Immature natural killer cell (primary cell): ENCODE measurements at regions not wholly inside any gene's neighbourhood (a gene's known extent, or its start where the extent isn't known, plus 50 kb on each side); places are given as distances from the start of the nearest gene placed in this dataset.
"Not testable (repeated sequence)": the region's sequence is repeated elsewhere in the genome, so short reads cannot be mapped to it uniquely, and the experiment has no call there.

Experiments used
- DNase-seq, 3 donors: peaks; one replicate each; pipeline ENCODE4 v3.0.0; 2022; ENCODE audit warnings: mixed read lengths in 1 of 3
- H3K27ac Mint-ChIP-seq, 6 donors: one replicate each; pipeline ENCODE4 v1.8.0; 2020; ENCODE audit warnings: mixed read lengths in 6 of 6, mild to moderate bottlenecking in 5 of 6, inconsistent platforms in 4 of 6, moderate library complexity in 3 of 6
- H3K27me3 Mint-ChIP-seq, 3 donors: one replicate each; pipeline ENCODE4 v1.8.0; 2020 to 2021; ENCODE audit warnings: low read depth in 3 of 3, mild to moderate bottlenecking in 3 of 3, mixed read lengths in 3 of 3, moderate library complexity in 3 of 3, inconsistent platforms in 1 of 3
- H3K36me3 Mint-ChIP-seq, 3 donors: one replicate each; pipeline ENCODE4 v1.8.0; 2020; ENCODE audit warnings: mixed read lengths in 3 of 3, inconsistent platforms in 2 of 3, mild to moderate bottlenecking in 2 of 3
- H3K4me1 Mint-ChIP-seq, 2 donors: one replicate each; pipeline ENCODE4 v1.8.0; 2020; ENCODE audit warnings: inconsistent platforms in 2 of 2, mild to moderate bottlenecking in 2 of 2, mixed read lengths in 2 of 2, moderate library complexity in 1 of 2
- H3K4me3 Mint-ChIP-seq, 5 donors: one replicate each; pipeline ENCODE4 v1.8.0; 2020; ENCODE audit warnings: mild to moderate bottlenecking in 5 of 5, mixed read lengths in 5 of 5, inconsistent platforms in 3 of 5, moderate library complexity in 3 of 5
- H3K9me3 Mint-ChIP-seq, 6 donors: one replicate each; pipeline ENCODE4 v1.8.0; 2020; ENCODE audit warnings: mild to moderate bottlenecking in 6 of 6, mixed read lengths in 6 of 6, inconsistent platforms in 4 of 6, moderate library complexity in 3 of 6

DNA sequence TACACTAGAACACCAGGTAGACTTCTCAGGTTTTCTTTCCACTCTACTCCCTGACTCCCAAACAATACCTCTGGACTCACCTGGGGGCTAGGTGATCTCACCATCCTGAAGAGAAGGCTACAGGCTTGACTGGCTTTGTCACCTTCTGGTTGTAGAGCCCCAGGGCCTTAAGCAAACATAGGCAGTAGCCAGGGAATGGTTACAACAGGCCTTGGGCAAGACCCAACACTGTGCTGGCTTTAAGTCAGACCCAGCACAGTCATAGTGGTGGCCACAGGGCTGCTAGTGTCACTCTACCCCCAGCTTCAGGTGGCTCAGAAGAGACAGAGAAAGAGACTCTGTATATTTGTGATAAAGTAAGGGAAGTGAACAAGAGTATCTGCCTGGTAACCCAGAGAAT, 118.1 kb upstream of the EMCN start:
- Mint-ChIP-seq H3K9me3 (peaks cover 0 to 7% (median 1%) of the 10 kb centered on the region in 6 donors), H3K4me3 (no peak overlapping the region), H3K27ac (no peak overlapping the region), H3K27me3 (peaks cover 2 to 7% (median 3%) of the 10 kb centered on the region in 3 donors), H3K36me3 (no peaks in the 10 kb centered on the region), H3K4me1 (no peaks in the 10 kb centered on the region)
- DNase-seq = no peak

- Mint-ChIP-seq H3K4me3 (no peak overlapping the region), H3K27me3 (peaks cover 0 to 2% (median 1%) of the 10 kb centered on the region in 3 donors), H3K9me3 (peaks cover 0 to 7% (median 1%) of the 10 kb centered on the region in 6 donors), H3K27ac (no peak overlapping the region), H3K36me3 (no peaks in the 10 kb centered on the region), H3K4me1 (no peaks in the 10 kb centered on the region)
- DNase-seq = no peak
These were observed 115.4 kb upstream of the EMCN start for GRCh38 chr4:100633269-100633668.

DNA sequence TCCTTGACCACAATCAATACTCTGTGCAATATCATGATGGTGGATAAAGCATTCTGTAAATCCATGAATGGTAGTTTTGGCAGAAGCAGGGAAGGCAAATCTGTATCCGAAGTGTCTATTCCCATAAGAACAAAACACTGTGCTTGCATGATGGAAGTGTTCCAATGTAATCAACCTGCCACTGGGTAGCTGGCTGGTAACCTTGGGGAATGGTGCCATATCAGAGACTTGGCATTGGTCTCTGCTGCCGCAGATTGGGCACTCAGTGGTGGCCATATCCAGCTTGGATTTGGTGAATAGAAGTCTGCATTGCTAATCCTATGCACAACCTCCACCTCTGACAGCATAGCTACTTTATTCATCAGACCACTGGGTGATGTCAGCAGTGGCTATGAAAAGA, 114.3 kb upstream of the EMCN start:
- Mint-ChIP-seq H3K27ac (no peak overlapping the region), H3K9me3 (peaks cover 0 to 2% (median 0%) of the 10 kb centered on the region in 6 donors), H3K4me1 (no peaks in the 10 kb centered on the region), H3K36me3 (no peaks in the 10 kb centered on the region), H3K4me3 (no peak overlapping the region), H3K27me3 (peaks cover 0 to 1% (median 0%) of the 10 kb centered on the region in 3 donors)
- DNase-seq = no peak

GRCh38 chr4:100631281-100631968, 113.6 kb upstream of the EMCN start:
- Mint-ChIP-seq H3K27ac (no peak overlapping the region), H3K36me3 (no peaks in the 10 kb centered on the region), H3K4me3 (no peak overlapping the region), H3K4me1 (no peaks in the 10 kb centered on the region), H3K27me3 (peaks cover 0 to 1% (median 0%) of the 10 kb centered on the region in 3 donors), H3K9me3 (peaks cover 0 to 2% (median 0%) of the 10 kb centered on the region in 6 donors)
- no peak for DNase-seq

DNA sequence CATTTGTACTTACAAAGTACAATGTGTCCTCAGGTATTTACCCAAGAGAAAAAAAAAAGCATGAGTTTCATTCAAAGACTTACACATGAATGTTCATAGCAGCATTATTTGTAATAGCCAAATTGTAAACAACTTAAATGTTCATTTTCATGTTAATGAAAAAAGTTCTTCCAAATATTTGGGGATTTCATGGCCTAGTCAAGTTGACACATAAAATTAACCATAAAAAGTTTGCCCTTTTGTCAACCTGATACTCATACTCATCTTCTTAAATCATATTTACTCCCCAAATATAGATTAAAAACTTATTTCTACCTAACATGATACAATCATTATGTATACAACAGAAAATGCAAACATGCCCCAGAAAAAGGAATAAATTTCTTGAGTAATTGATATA, 112.5 kb upstream of the EMCN start:
- H3K9me3 Mint-ChIP-seq = peaks cover 0 to 5% (median 2%) of the 10 kb centered on the region in 6 donors
- H3K27me3 Mint-ChIP-seq = peaks cover 0 to 4% (median 0%) of the 10 kb centered on the region in 3 donors
- H3K36me3 Mint-ChIP-seq = peaks cover 0 to 5% (median 5%) of the 10 kb centered on the region in 3 donors
- no peaks in the 10 kb centered on the region for H3K4me1 Mint-ChIP-seq
- H3K4me3 Mint-ChIP-seq = no peak overlapping the region
- no peak for DNase-seq
- H3K27ac Mint-ChIP-seq = no peak overlapping the region

GRCh38 chr4:100609810-100610209, 92.0 kb upstream of the EMCN start:
- H3K4me1 Mint-ChIP-seq = peaks cover 0 to 12% of the 10 kb centered on the region in 2 donors
- no peak overlapping the region for H3K4me3 Mint-ChIP-seq
- DNase-seq = no peak
- peaks cover 0 to 2% (median 0%) of the 10 kb centered on the region in 3 donors for H3K27me3 Mint-ChIP-seq
- H3K9me3 Mint-ChIP-seq = peaks cover 0 to 1% (median 0%) of the 10 kb centered on the region in 6 donors
- H3K36me3 Mint-ChIP-seq = peaks cover 0 to 5% (median 0%) of the 10 kb centered on the region in 3 donors
- no peak overlapping the region for H3K27ac Mint-ChIP-seq

GRCh38 chr4:100608651-100609050, 90.8 kb upstream of the EMCN start:
- peaks cover 0 to 12% of the 10 kb centered on the region in 2 donors for H3K4me1 Mint-ChIP-seq
- H3K36me3 Mint-ChIP-seq, H3K4me3 Mint-ChIP-seq, DNase-seq, H3K27me3 Mint-ChIP-seq, H3K9me3 Mint-ChIP-seq, H3K27ac Mint-ChIP-seq: not testable (repeated sequence)

DNA sequence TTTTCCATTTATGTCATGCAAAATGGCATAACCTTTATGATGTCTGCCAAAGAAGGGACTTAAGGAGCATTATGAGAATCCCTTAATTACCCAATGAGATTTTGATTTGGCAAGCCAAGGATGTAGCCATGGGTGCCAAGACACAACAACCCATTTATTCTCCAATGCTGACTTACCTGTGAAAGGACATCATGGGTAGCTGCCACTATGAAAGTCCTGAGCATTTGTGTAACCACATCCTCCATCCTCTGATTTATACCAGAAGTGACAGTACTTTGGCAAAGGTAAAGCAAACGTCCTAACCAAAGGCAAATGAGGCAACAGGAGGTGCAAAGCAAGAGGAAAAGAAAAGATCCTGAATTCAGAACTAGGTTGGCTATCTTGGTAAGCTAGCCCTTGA, 87.3 kb upstream of the EMCN start:
- Mint-ChIP-seq H3K27me3 (peaks cover 0 to 6% (median 2%) of the 10 kb centered on the region in 3 donors), H3K4me3 (no peak overlapping the region), H3K36me3 (no peaks in the 10 kb centered on the region), H3K4me1 (peaks cover 0 to 7% of the 10 kb centered on the region in 2 donors), H3K9me3 (no peaks in the 10 kb centered on the region), H3K27ac (no peak overlapping the region)
- no peak for DNase-seq

DNA sequence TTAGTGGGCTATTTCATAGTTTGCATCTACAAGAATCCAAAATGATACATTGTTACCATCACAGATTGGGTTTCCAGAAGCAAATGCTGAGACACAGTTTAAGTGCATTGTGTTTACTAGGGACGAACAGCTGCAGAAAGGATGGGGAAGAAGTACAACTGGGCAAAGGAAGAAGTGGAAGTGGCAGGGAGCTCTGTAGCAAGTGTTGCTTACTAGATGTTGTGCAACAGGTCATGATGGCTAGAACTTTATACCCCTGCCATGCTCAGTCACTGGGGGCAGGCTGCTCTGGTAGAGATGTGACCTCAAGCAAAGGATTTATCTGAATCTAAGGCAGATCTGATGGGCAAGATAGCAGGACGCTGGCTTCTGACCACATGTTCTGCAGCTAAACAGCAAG, 76.1 kb upstream of the EMCN start:
- no peak for DNase-seq
- H3K27me3 Mint-ChIP-seq = peaks cover 1 to 7% (median 2%) of the 10 kb centered on the region in 3 donors
- H3K4me3 Mint-ChIP-seq = no peak overlapping the region
- no peak overlapping the region for H3K27ac Mint-ChIP-seq
- H3K4me1 Mint-ChIP-seq = no peaks in the 10 kb centered on the region
- H3K36me3 Mint-ChIP-seq = no peaks in the 10 kb centered on the region
- H3K9me3 Mint-ChIP-seq = no peaks in the 10 kb centered on the region

DNA sequence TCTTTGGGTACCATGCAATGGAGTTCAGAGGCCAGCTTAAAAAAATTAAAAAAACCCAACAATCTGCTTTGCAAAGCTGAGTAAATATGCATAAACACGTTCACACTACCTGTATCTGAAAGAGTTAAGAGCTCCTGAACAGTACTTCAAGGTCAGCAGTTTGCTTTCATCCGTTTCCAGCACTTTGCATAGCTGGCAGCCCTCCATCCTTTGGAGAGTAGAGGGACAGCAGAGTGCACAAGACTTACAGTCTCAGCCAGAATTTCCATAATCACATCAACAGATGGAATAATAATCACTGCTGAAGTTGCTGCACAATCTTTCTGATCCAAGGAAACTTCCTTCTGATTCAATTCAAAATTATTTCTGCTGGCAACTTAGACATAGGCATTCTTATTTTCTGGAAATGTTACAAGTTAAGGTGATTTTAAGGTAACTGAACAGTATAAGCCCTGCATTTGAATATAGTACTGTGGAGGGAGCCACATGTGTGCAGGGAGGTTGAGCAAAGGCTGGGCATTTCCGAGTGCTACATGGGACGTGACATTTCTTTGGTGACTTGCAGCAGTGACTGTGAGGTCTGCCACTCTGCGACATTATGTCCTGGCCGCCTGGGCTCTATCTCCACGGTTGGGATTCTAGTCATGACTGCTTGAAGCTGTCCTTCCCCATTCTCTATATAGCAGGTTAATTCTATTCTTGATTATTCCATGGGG, 73.5 kb upstream of the EMCN start:
- H3K4me3 Mint-ChIP-seq = no peak overlapping the region
- no peak overlapping the region for H3K27ac Mint-ChIP-seq
- H3K27me3 Mint-ChIP-seq = peaks cover 1 to 9% (median 2%) of the 10 kb centered on the region in 3 donors
- H3K4me1 Mint-ChIP-seq = no peaks in the 10 kb centered on the region
- DNase-seq = no peak
- no peaks in the 10 kb centered on the region for H3K36me3 Mint-ChIP-seq
- H3K9me3 Mint-ChIP-seq = no peaks in the 10 kb centered on the region

DNA sequence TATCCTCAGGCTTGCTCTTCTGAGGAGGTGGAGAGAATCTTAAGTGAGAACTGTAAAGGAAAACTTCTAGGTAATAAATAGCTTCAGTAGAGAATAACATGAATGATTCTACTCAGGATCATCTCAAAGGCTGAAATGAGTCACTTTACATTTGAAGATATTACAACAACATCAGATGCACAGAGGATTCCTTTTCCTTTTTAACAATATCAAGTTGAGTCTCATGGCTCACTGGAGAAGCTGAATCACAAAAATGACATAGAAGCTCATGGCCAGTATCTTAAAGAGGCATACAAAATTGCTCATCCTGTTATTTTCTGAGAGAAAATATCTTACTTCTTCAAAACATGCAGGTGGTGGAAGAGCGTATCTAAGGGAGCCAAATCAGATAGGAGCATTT, 72.5 kb upstream of the EMCN start:
- DNase-seq = no peak
- Mint-ChIP-seq H3K9me3 (no peaks in the 10 kb centered on the region), H3K36me3 (no peaks in the 10 kb centered on the region), H3K4me1 (no peaks in the 10 kb centered on the region), H3K4me3 (no peak overlapping the region), H3K27ac (no peak overlapping the region), H3K27me3 (peaks cover 0 to 9% (median 2%) of the 10 kb centered on the region in 3 donors)

- H3K9me3 Mint-ChIP-seq = no peaks in the 10 kb centered on the region
- no peaks in the 10 kb centered on the region for H3K36me3 Mint-ChIP-seq
- H3K27me3 Mint-ChIP-seq = peaks cover 1 to 10% (median 2%) of the 10 kb centered on the region in 3 donors
- no peak for DNase-seq
- H3K4me1 Mint-ChIP-seq = no peaks in the 10 kb centered on the region
- H3K4me3 Mint-ChIP-seq = no peak overlapping the region
- H3K27ac Mint-ChIP-seq = no peak overlapping the region
These were observed 70.3 kb upstream of the EMCN start for GRCh38 chr4:100588076-100588475.

DNA sequence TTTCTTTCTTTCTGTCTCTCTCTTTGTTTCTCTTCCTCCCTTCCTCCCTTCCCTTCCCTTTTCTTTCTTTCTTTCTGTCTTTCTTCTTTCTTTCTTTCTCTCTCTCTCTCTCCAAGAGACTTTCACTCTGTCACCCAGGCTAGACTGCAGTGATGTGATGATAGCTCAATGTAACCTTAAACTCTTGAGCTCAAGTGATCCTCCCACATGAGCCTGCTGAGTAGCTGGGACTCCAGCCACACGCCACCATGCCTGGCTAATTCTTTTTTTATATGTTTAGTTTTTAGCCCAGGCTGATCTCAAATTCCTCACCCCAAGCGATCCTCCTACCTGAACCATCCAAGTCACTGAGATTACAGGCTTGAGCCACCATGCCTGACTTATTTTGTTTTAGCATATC, 64.3 kb upstream of the EMCN start:
- DNase-seq = no peak
- Mint-ChIP-seq H3K4me3 (no peak overlapping the region), H3K9me3 (no peaks in the 10 kb centered on the region), H3K27ac (no peak overlapping the region), H3K27me3 (peaks cover 2 to 4% (median 3%) of the 10 kb centered on the region in 3 donors), H3K36me3 (no peaks in the 10 kb centered on the region), H3K4me1 (no peaks in the 10 kb centered on the region)

- Mint-ChIP-seq H3K4me1 (no peaks in the 10 kb centered on the region), H3K36me3 (no peaks in the 10 kb centered on the region), H3K4me3 (no peak overlapping the region), H3K27me3 (peaks cover 2 to 3% (median 2%) of the 10 kb centered on the region in 3 donors), H3K27ac (no peak overlapping the region), H3K9me3 (no peaks in the 10 kb centered on the region)
- DNase-seq = no peak
These were observed 63.5 kb upstream of the EMCN start for GRCh38 chr4:100581337-100581736.
